Naive thymus-derived CD4-positive, alpha-beta T cell (primary cell): ENCODE measurements at regions not wholly inside any gene's neighbourhood (a gene's known extent, or its start where the extent isn't known, plus 50 kb on each side); places are given as distances from the start of the nearest gene placed in this dataset.
"Not testable (repeated sequence)": the region's sequence is repeated elsewhere in the genome, so short reads cannot be mapped to it uniquely, and the experiment has no call there.

ENCODE experiments used
- ATAC-seq: fragments of 150-1000 bp; cut with Tn5 transposase; 2 replicates; pipeline ENCODE4 v1.10.0; 2021; ENCODE audit warnings: mild to moderate bottlenecking, moderate library complexity
- CTCF ChIA-PET: fragments of 350-600 bp; sonication (Branson Sonifier 250); formaldehyde crosslinking; loops from one replicate; lab custom pipeline; 2021; ENCODE audit warnings: antibody characterized with exemption; lab: Charles Lee
- POLR2A ChIA-PET: fragments of 350-600 bp; sonication (Branson Sonifier 250); formaldehyde crosslinking; loops from one replicate; lab custom pipeline; 2021; ENCODE audit warnings: antibody characterized with exemption, inconsistent platforms; lab: Charles Lee
- DNase-seq, 9 donors: peaks; one replicate each; pipeline versions ENCODE4 v3.0.0 to v3.0.0-alpha.2; 2020 to 2022; ENCODE audit warnings: mixed read lengths in 1 of 9
- H3K27ac ChIP-seq: one replicate; pipeline ENCODE4 v1.7.0; 2013; ENCODE audit warnings: mild to moderate bottlenecking, low read depth, low read length, moderate library complexity
- H3K27me3 ChIP-seq, 2 donors: one replicate each; pipeline ENCODE4 v1.7.0; 2013; ENCODE audit warnings: low read length in 2 of 2, mild to moderate bottlenecking in 2 of 2, moderate library complexity in 2 of 2; ENCODE audit not compliant: control insufficient read depth in 2 of 2, insufficient read depth in 2 of 2
- H3K36me3 ChIP-seq, 3 experiments: 1 replicate in 2 of 3; 2 replicates in 1 of 3; pipeline ENCODE4 v1.7.0; 2013; ENCODE audit warnings: low read length in 3 of 3, mild to moderate bottlenecking in 3 of 3, moderate library complexity in 1 of 3; ENCODE audit not compliant: insufficient read depth in 3 of 3, control insufficient read depth in 2 of 3
- H3K4me1 ChIP-seq, 2 donors: one replicate each; pipeline ENCODE4 v1.7.0; 2013; ENCODE audit warnings: low read length in 2 of 2, mild to moderate bottlenecking in 2 of 2, moderate library complexity in 1 of 2; ENCODE audit not compliant: control insufficient read depth in 2 of 2, insufficient read depth in 2 of 2
- H3K4me3 ChIP-seq: 2 replicates; pipeline ENCODE4 v1.7.0; 2013; ENCODE audit warnings: mild to moderate bottlenecking, low read length
- H3K9me3 ChIP-seq, 3 experiments: 1 replicate in 2 of 3; 2 replicates in 1 of 3; pipeline ENCODE4 v1.7.0; 2013; ENCODE audit warnings: low read length in 3 of 3; ENCODE audit not compliant: control insufficient read depth in 2 of 3
- H3K27ac Mint-ChIP-seq, 9 donors: one replicate each; pipeline ENCODE4 v1.8.0; 2020 to 2022; ENCODE audit warnings: mixed read lengths in 9 of 9, mild to moderate bottlenecking in 8 of 9, moderate library complexity in 5 of 9, inconsistent platforms in 2 of 9
- H3K27me3 Mint-ChIP-seq, 5 donors: one replicate each; pipeline ENCODE4 v1.8.0; 2021 to 2022; ENCODE audit warnings: mixed read lengths in 5 of 5, mild to moderate bottlenecking in 1 of 5
- H3K36me3 Mint-ChIP-seq, 5 donors: one replicate each; pipeline ENCODE4 v1.8.0; 2020 to 2022; ENCODE audit warnings: mixed read lengths in 5 of 5, mild to moderate bottlenecking in 3 of 5, inconsistent platforms in 1 of 5
- H3K4me1 Mint-ChIP-seq, 7 donors: one replicate each; pipeline ENCODE4 v1.8.0; 2020 to 2022; ENCODE audit warnings: mixed read lengths in 7 of 7, mild to moderate bottlenecking in 3 of 7, inconsistent platforms in 1 of 7
- H3K4me3 Mint-ChIP-seq, 10 donors: one replicate each; pipeline ENCODE4 v1.8.0; 2020 to 2022; ENCODE audit warnings: mild to moderate bottlenecking in 10 of 10, mixed read lengths in 10 of 10, moderate library complexity in 6 of 10, inconsistent platforms in 2 of 10
- H3K9me3 Mint-ChIP-seq, 11 donors: one replicate each; pipeline ENCODE4 v1.8.0; 2020 to 2022; ENCODE audit warnings: mixed read lengths in 11 of 11, mild to moderate bottlenecking in 4 of 11, inconsistent platforms in 1 of 11, moderate library complexity in 1 of 11
- intact Hi-C, 2 donors: fragments of 100-400 bp; cut with micrococcal nuclease; formaldehyde crosslinking; loops; one replicate each; pipeline ENCODE4 v1.15.1; 2023

DNA sequence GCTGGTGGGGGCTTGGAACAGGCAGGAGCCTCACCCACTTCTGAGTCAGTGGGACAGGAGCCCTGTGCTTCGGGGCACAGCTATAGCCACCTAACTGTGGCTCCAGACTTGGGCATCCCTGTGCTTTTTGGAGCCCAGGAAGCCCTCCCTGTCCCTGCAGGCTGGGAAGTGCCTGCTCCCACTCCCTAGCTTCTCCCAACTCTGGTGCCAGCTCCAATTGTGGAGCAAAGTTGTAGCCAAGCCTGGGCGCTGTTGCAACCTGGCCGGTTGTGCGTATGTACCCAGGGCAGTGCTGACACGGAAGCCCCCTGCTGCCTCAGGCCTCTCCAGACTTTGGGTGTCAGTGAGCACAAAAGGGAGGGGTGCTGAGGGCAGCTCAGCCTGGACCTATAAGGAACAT, 601.7 kb upstream of the GJE1 start:
- ChIA-PET POLR2A (no interaction called here), CTCF (no interaction called here)
- Histone ChIP-seq H3K27me3 (no peaks in the 10 kb centered on the region), H3K4me3 (no peak overlapping the region), H3K4me1 (no peaks in the 10 kb centered on the region), H3K9me3 (no peaks in the 10 kb centered on the region), H3K36me3 (no peaks in the 10 kb centered on the region), H3K27ac (no peak overlapping the region)
- no peak for DNase-seq
- Mint-ChIP-seq H3K27me3 (peaks cover 0 to 6% (median 0%) of the 10 kb centered on the region in 5 donors), H3K9me3 (peaks cover 0 to 3% (median 0%) of the 10 kb centered on the region in 11 donors), H3K36me3 (no peaks in the 10 kb centered on the region), H3K27ac (no peak overlapping the region), H3K4me1 (no peaks in the 10 kb centered on the region), H3K4me3 (no peak overlapping the region)
- intact Hi-C loops: no loop called here
- no peak for ATAC-seq

DNA sequence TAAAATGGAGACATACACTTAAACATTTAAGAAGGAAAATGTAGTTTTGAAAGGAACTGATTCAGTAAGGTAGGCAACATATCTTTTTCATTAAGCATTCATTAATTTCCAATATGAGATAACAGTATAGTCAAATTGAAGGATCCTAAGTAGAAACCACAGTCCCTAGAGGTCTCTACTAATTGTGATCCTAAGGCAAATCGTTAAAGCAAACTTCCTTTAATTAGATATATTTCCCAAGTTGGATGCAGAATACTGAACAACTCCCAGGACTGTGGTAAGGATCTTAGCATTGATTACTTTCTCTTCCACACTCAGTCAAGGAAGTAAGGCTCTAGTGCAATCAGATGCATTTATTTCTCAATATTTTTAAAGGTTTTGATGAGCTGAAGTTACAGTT, 604.1 kb upstream of the GJE1 start:
- ChIA-PET POLR2A (no interaction called here), CTCF (no interaction called here)
- H3K9me3 ChIP-seq: no peaks in the 10 kb centered on the region
- H3K27ac ChIP-seq: no peak overlapping the region
- peaks cover 0 to 6% (median 0%) of the 10 kb centered on the region in 5 donors for H3K27me3 Mint-ChIP-seq
- ATAC-seq (no peak), DNase-seq (no peak)
- no peak overlapping the region for H3K4me3 Mint-ChIP-seq
- H3K9me3 Mint-ChIP-seq: peaks cover 0 to 3% (median 0%) of the 10 kb centered on the region in 11 donors
- intact Hi-C loops: no loop called here
- no peak overlapping the region for H3K4me3 ChIP-seq
- H3K4me1 ChIP-seq: no peaks in the 10 kb centered on the region
- no peaks in the 10 kb centered on the region for H3K36me3 ChIP-seq
- no peaks in the 10 kb centered on the region for H3K4me1 Mint-ChIP-seq
- no peaks in the 10 kb centered on the region for H3K36me3 Mint-ChIP-seq
- no peaks in the 10 kb centered on the region for H3K27me3 ChIP-seq
- no peak overlapping the region for H3K27ac Mint-ChIP-seq

DNA sequence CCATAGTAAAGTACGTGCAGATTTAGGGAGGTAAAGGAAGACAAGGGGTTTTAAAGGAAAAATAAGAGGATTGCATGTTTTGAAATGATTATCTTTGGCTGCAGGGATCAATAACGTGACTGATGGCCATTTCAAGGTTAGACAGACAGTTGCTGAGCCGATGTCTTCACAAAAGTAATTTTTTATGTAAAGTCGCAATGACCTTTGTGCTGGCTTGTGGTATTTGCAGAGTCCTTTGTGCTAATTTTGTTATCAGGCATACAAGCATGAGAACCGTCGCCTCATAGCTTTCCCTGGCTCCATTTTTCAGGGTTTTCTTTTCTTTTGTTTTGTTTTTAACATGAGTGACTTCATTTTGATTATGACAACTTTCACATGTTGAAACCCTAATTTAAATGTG, 605.7 kb upstream of the GJE1 start:
- Histone ChIP-seq H3K36me3 (no peaks in the 10 kb centered on the region), H3K27ac (no peak overlapping the region), H3K4me3 (no peak overlapping the region), H3K9me3 (no peaks in the 10 kb centered on the region), H3K27me3 (no peaks in the 10 kb centered on the region), H3K4me1 (no peaks in the 10 kb centered on the region)
- ChIA-PET POLR2A (no interaction called here), CTCF (no interaction called here)
- no peak overlapping the region for H3K27ac Mint-ChIP-seq
- intact Hi-C loops: no loop called here
- no peak overlapping the region for H3K4me3 Mint-ChIP-seq
- H3K36me3 Mint-ChIP-seq: no peaks in the 10 kb centered on the region
- H3K27me3 Mint-ChIP-seq: peaks cover 0 to 6% (median 0%) of the 10 kb centered on the region in 5 donors
- peaks cover 0 to 3% (median 0%) of the 10 kb centered on the region in 11 donors for H3K9me3 Mint-ChIP-seq
- DNase-seq (no peak), ATAC-seq (no peak)
- H3K4me1 Mint-ChIP-seq: no peaks in the 10 kb centered on the region

DNA sequence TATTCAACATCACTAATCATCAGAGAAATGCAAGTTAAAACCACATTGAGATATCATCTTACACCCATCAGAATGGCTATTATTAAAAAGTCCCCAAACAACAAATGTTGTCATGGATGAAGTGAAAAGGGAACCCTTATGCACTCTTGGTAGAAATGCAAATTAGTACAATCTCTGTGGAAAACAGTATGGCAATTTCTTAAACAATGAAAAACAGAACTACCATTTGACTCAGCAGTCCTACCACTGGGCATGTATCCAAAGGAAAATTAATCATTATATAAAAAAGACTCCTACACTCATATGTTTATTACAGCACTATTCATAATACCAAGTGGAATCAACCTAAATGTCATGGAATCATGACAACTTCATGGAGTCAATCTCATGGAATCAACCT, 611.3 kb upstream of the GJE1 start:
- H3K27ac Mint-ChIP-seq: no peak overlapping the region
- no peaks in the 10 kb centered on the region for H3K36me3 ChIP-seq
- intact Hi-C loops: no loop called here
- H3K4me3 Mint-ChIP-seq: no peak overlapping the region
- H3K27me3 Mint-ChIP-seq: no peaks in the 10 kb centered on the region
- no peak overlapping the region for H3K27ac ChIP-seq
- no peaks in the 10 kb centered on the region for H3K4me1 Mint-ChIP-seq
- no peaks in the 10 kb centered on the region for H3K9me3 ChIP-seq
- no peak overlapping the region for H3K4me3 ChIP-seq
- peaks cover 0 to 2% (median 0%) of the 10 kb centered on the region in 11 donors for H3K9me3 Mint-ChIP-seq
- H3K36me3 Mint-ChIP-seq: no peaks in the 10 kb centered on the region
- no peaks in the 10 kb centered on the region for H3K27me3 ChIP-seq
- ChIA-PET CTCF (no interaction called here), POLR2A (no interaction called here)
- ATAC-seq (no peak), DNase-seq (no peak)
- no peaks in the 10 kb centered on the region for H3K4me1 ChIP-seq

DNA sequence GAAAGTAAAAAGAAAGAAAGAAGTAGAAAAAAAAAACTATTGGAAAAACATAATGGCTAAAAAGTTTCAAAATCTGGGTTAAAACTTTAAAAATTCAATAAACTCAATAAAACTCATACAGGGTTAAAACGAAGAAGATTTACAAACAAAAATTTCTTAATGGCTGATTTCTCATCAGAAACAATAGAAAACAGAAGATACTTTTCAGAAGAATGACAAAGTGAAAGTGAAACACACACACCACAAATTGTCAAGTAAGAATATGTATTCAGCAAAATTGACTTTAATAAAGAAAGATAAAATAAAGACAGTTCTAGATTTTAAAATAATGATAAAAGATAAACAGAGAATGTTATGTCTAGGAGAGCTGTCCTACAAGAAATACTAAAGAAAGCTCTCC, 618.9 kb upstream of the GJE1 start:
- H3K36me3 ChIP-seq: no peaks in the 10 kb centered on the region
- no peak overlapping the region for H3K27ac ChIP-seq
- DNase-seq: peak in 1 of 9 donors; percentile 1
- Mint-ChIP-seq H3K27me3 (no peaks in the 10 kb centered on the region), H3K9me3 (peaks cover 0 to 1% (median 0%) of the 10 kb centered on the region in 11 donors), H3K4me3 (peak overlapping the region in 7 of 10 donors; percentile 13 to 65 (median 51)), H3K4me1 (peaks cover 5 to 17% (median 14%) of the 10 kb centered on the region in 7 donors), H3K27ac (peak overlapping the region in 3 of 9 donors; percentile 8 to 66 (median 14)), H3K36me3 (no peaks in the 10 kb centered on the region)
- H3K4me3 ChIP-seq: no peak overlapping the region
- no peaks in the 10 kb centered on the region for H3K4me1 ChIP-seq
- no peaks in the 10 kb centered on the region for H3K9me3 ChIP-seq
- no peak for ATAC-seq
- intact Hi-C loops: loop anchor here (2.0 kb wide), 2 partner anchors 29 to 31 kb away; no protein-coding TSS in a partner anchor
- CTCF ChIA-PET: no interaction called here
- POLR2A ChIA-PET: no interaction called here
- no peaks in the 10 kb centered on the region for H3K27me3 ChIP-seq

DNA sequence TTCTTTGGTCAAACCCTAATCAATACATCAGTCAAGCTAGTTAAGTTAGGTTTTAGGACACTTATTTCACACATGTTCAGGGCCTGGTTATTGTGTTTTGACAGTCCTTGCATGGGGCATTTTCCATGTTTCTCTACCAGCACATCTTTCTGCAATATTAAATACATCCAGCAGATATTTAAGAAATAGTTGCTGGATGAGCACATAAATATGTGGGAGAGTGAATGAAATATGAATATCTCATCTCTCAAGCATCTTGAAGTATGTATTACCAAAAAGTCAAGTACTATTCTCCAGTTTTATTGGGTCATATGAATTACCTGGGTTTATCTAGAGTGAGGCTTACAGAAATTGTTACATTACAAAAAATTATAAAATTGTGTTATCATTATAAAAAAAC, 621.9 kb upstream of the GJE1 start:
- intact Hi-C loops: no loop called here

DNA sequence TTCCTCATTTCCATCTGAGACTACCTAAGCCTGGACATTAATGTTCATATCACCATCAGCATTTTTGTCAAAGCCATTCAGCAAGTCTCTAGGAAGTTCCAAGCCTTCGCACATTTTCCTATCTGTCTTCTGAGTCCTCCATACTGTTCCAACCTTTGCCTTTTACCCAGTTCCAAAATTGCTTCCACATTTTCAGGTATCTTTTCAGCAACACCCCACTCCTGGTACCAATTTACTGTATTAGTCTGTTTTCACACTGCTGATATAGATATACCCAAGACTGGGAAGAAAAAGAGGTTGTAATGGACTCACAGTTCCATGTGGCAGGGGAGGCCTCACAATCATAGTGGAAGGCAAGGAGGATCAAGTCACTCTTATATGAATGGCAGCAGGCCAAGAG, 626.7 kb upstream of the GJE1 start:
- H3K4me3 ChIP-seq, CTCF ChIA-PET, ATAC-seq, H3K27ac ChIP-seq, DNase-seq, H3K27me3 Mint-ChIP-seq, H3K4me1 ChIP-seq, intact Hi-C loops, POLR2A ChIA-PET, H3K4me3 Mint-ChIP-seq, H3K36me3 ChIP-seq, H3K27me3 ChIP-seq, H3K27ac Mint-ChIP-seq, H3K4me1 Mint-ChIP-seq: not testable (repeated sequence)
- Mint-ChIP-seq H3K36me3 (peaks cover 3 to 18% (median 14%) of the 10 kb centered on the region in 5 donors), H3K9me3 (peaks cover 15 to 45% (median 17%) of the 10 kb centered on the region in 11 donors)
- peaks cover 0 to 12% (median 0%) of the 10 kb centered on the region in 3 experiments for H3K9me3 ChIP-seq

More for the DNA sequence above, 621.9 kb upstream of the GJE1 start:
- ChIA-PET CTCF (no interaction called here), POLR2A (no interaction called here)
- Mint-ChIP-seq H3K27me3 (no peaks in the 10 kb centered on the region), H3K9me3 (peaks cover 5 to 15% (median 9%) of the 10 kb centered on the region in 11 donors), H3K4me3 (no peak overlapping the region), H3K4me1 (peaks cover 5 to 17% (median 14%) of the 10 kb centered on the region in 7 donors), H3K36me3 (peaks cover 0 to 10% (median 8%) of the 10 kb centered on the region in 5 donors), H3K27ac (no peak overlapping the region)
- H3K9me3 ChIP-seq: peaks cover 0 to 6% (median 0%) of the 10 kb centered on the region in 3 experiments
- DNase-seq: no peak
- no peaks in the 10 kb centered on the region for H3K4me1 ChIP-seq
- no peak overlapping the region for H3K4me3 ChIP-seq
- no peak overlapping the region for H3K27ac ChIP-seq
- no peaks in the 10 kb centered on the region for H3K27me3 ChIP-seq
- no peak for ATAC-seq
- H3K36me3 ChIP-seq: no peaks in the 10 kb centered on the region
